Middle frontal gyrus (tissue), 1 donor: ENCODE measurements at regions not wholly inside any gene's neighbourhood (a gene's known extent, or its start where the extent isn't known, plus 50 kb on each side); places are given as distances from the start of the nearest gene placed in this dataset.

Experiments
- DNase-seq: peaks from one replicate; pipeline ENCODE4 v3.0.0-alpha.2; 2015; ENCODE audit warnings: low spot score; ENCODE audit errors: extremely low spot score

- no peak for DNase-seq
Observed at GRCh38 chr13:104170980-104171555, 1104.9 kb upstream of the SLC10A2 start.

GRCh38 chr13:104163866-104164630 lies 1097.8 kb upstream of the SLC10A2 start:
- DNase-seq: no peak

- DNase-seq: no peak
Observed at GRCh38 chr13:104160536-104160935, 1094.3 kb upstream of the SLC10A2 start.

GRCh38 chr13:104143760-104144416 lies 1077.7 kb upstream of the SLC10A2 start:
- no peak for DNase-seq

- DNase-seq: no peak
Observed at GRCh38 chr13:104140552-104140951, 1074.3 kb upstream of the SLC10A2 start.

GRCh38 chr13:104137416-104137815 lies 1071.2 kb upstream of the SLC10A2 start:
- no peak for DNase-seq

GRCh38 chr13:104132849-104133248 lies 1066.6 kb upstream of the SLC10A2 start:
- no peak for DNase-seq

GRCh38 chr13:104114101-104114500 lies 1047.9 kb upstream of the SLC10A2 start:
- DNase-seq: no peak

GRCh38 chr13:104111031-104111430 lies 1044.8 kb upstream of the SLC10A2 start:
- DNase-seq: no peak

GRCh38 chr13:104106705-104107393 lies 1040.6 kb upstream of the SLC10A2 start:
- DNase-seq: no peak

GRCh38 chr13:104105418-104106355 lies 1039.5 kb upstream of the SLC10A2 start:
- no peak for DNase-seq

GRCh38 chr13:104099750-104100149 lies 1033.5 kb upstream of the SLC10A2 start:
- no peak for DNase-seq

- no peak for DNase-seq
Observed at GRCh38 chr13:104098421-104098820, 1032.2 kb upstream of the SLC10A2 start.

GRCh38 chr13:104086759-104087158 lies 1020.5 kb upstream of the SLC10A2 start:
- no peak for DNase-seq

- DNase-seq: no peak
Observed at GRCh38 chr13:104086210-104086609, 1020.0 kb upstream of the SLC10A2 start.

GRCh38 chr13:104085611-104086010 lies 1019.4 kb upstream of the SLC10A2 start:
- no peak for DNase-seq

- no peak for DNase-seq
Observed at GRCh38 chr13:104074326-104074725, 1008.1 kb upstream of the SLC10A2 start.

GRCh38 chr13:104071806-104072205 lies 1005.6 kb upstream of the SLC10A2 start:
- DNase-seq: no peak

GRCh38 chr13:104065328-104065727 lies 999.1 kb upstream of the SLC10A2 start:
- no peak for DNase-seq

- no peak for DNase-seq
Observed at GRCh38 chr13:104057861-104058260, 991.6 kb upstream of the SLC10A2 start.

GRCh38 chr13:104045907-104046306 lies 979.7 kb upstream of the SLC10A2 start:
- no peak for DNase-seq
